OCI-LY1 (cell line): ENCODE measurements at regions not wholly inside any gene's neighbourhood (a gene's known extent, or its start where the extent isn't known, plus 50 kb on each side); places are given as distances from the start of the nearest gene placed in this dataset.

Experiments
- H2AFZ ChIP-seq: fragments of 200-600 bp; sonication (generic), shearing (Covaris generic); 2 replicates; pipeline ENCODE4 v1.6.0; 2014; ENCODE audit warnings: antibody characterized with exemption, mild to moderate bottlenecking, low read length
- H3F3A ChIP-seq: fragments of 200-600 bp; sonication (generic), shearing (Covaris generic); 2 replicates; pipeline ENCODE4 v1.6.0; 2014; ENCODE audit warnings: mild to moderate bottlenecking, antibody characterized with exemption, low read length, moderate library complexity; ENCODE audit not compliant: insufficient read depth
- H3K27ac ChIP-seq: fragments of 200-600 bp; sonication (generic); 2 replicates; pipeline ENCODE4 v1.5.1; 2014; ENCODE audit warnings: low read length, mixed run types, mild to moderate bottlenecking, low read depth; ENCODE audit not compliant: poor library complexity, severe bottlenecking
- H3K27me3 ChIP-seq: fragments of 200-600 bp; sonication (generic); 2 replicates; pipeline ENCODE4 v1.6.0; 2014; ENCODE audit warnings: antibody characterized with exemption, mild to moderate bottlenecking, low read length, moderate library complexity; ENCODE audit not compliant: insufficient read depth
- H3K36me3 ChIP-seq: fragments of 200-600 bp; sonication (generic); 2 replicates; pipeline ENCODE4 v1.6.1; 2014; ENCODE audit warnings: mild to moderate bottlenecking, antibody characterized with exemption, low read length, moderate library complexity, mixed read lengths; ENCODE audit not compliant: insufficient read depth
- H3K4me1 ChIP-seq: fragments of 200-600 bp; sonication (generic); 2 replicates; pipeline ENCODE4 v1.5.1; 2014; ENCODE audit warnings: mild to moderate bottlenecking, low read length, moderate library complexity; ENCODE audit not compliant: insufficient read depth, severe bottlenecking
- H3K4me2 ChIP-seq: fragments of 200-600 bp; sonication (generic), shearing (Covaris generic); 2 replicates; pipeline ENCODE4 v1.6.1; 2014; ENCODE audit warnings: low read length
- H3K4me3 ChIP-seq: fragments of 200-600 bp; sonication (generic); 2 replicates; pipeline ENCODE4 v1.5.1; 2014; ENCODE audit warnings: low read length, low read depth, mild to moderate bottlenecking, mixed read lengths; ENCODE audit not compliant: poor library complexity, severe bottlenecking
- H3K79me2 ChIP-seq: fragments of 200-600 bp; shearing (Covaris generic); 2 replicates; pipeline ENCODE4 v1.6.1; 2016; ENCODE audit warnings: mixed run types, low read length, mixed read lengths; ENCODE audit not compliant: insufficient read depth
- H3K9ac ChIP-seq: fragments of 200-600 bp; sonication (generic), shearing (Covaris generic); 2 replicates; pipeline ENCODE4 v1.6.1; 2014; ENCODE audit warnings: mild to moderate bottlenecking, low read length, mixed read lengths
- H3K9me2 ChIP-seq: fragments of 200-600 bp; sonication (generic), shearing (Covaris generic); 2 replicates; pipeline ENCODE4 v1.6.1; 2014; ENCODE audit warnings: low read depth, mild to moderate bottlenecking, low read length, mixed read lengths
- H3K9me3 ChIP-seq: fragments of 200-600 bp; shearing (Covaris generic); 2 replicates; pipeline ENCODE4 v1.6.1; 2014; ENCODE audit warnings: low read length, mixed read lengths
- H4K20me1 ChIP-seq: fragments of 200-600 bp; sonication (generic), shearing (Covaris generic); 2 replicates; pipeline ENCODE4 v1.6.0; 2016; ENCODE audit warnings: mild to moderate bottlenecking, low read length; ENCODE audit not compliant: insufficient read depth
- CTCF ChIP-seq: fragments of 200-600 bp; sonication (generic), shearing (Covaris generic); IDR thresholded peaks from 2 replicates; pipeline ENCODE4 v1.5.1; 2017; ENCODE audit warnings: mild to moderate bottlenecking, antibody characterized with exemption, low read length, moderate library complexity, mixed read lengths
- EZH2 ChIP-seq: fragments of 200-600 bp; sonication (generic), shearing (Covaris generic); IDR thresholded peaks from 2 replicates; pipeline ENCODE4 v1.8.0; 2017; ENCODE audit warnings: borderline replicate concordance, mixed run types, mild to moderate bottlenecking, antibody characterized with exemption, low read length, moderate library complexity, mixed read lengths

GRCh38 chrX:40152741-40153344 is 55.1 kb upstream of the BCOR start:
- Histone ChIP-seq H3K27ac (peak overlapping the region; percentile 88), H3K4me2 (peak overlapping the region; percentile 82), H4K20me1 (no peaks in the 10 kb centered on the region), H3K4me3 (peak overlapping the region; percentile 63), H3F3A (no peaks in the 10 kb centered on the region), H3K9me3 (no peaks in the 10 kb centered on the region), H3K36me3 (no peaks in the 10 kb centered on the region), H3K4me1 (peaks cover 60% of the 10 kb centered on the region), H3K9me2 (no peaks in the 10 kb centered on the region), H3K9ac (peak overlapping the region; percentile 79), H2AFZ (no peak overlapping the region), H3K79me2 (no peaks in the 10 kb centered on the region), H3K27me3 (no peaks in the 10 kb centered on the region)
- TF ChIP-seq CTCF (no peak), EZH2 (no peak)

GRCh38 chrX:40152173-40152711 is 54.5 kb upstream of the BCOR start:
- Histone ChIP-seq H3K4me2 (peak overlapping the region; percentile 82), H3K9me3 (no peaks in the 10 kb centered on the region), H2AFZ (no peak overlapping the region), H4K20me1 (no peaks in the 10 kb centered on the region), H3F3A (no peaks in the 10 kb centered on the region), H3K4me3 (peak overlapping the region; percentile 63), H3K27ac (peak overlapping the region; percentile 88), H3K79me2 (no peaks in the 10 kb centered on the region), H3K9me2 (no peaks in the 10 kb centered on the region), H3K27me3 (no peaks in the 10 kb centered on the region), H3K9ac (peak overlapping the region; percentile 79), H3K36me3 (no peaks in the 10 kb centered on the region), H3K4me1 (peaks cover 60% of the 10 kb centered on the region)
- TF ChIP-seq EZH2 (no peak), CTCF (no peak)

GRCh38 chrX:40151211-40152172 is 53.7 kb upstream of the BCOR start:
- H3K27ac ChIP-seq, result peak overlapping the region; percentile 88
- no peak overlapping the region for H3K4me3 ChIP-seq
- peaks cover 60% of the 10 kb centered on the region for H3K4me1 ChIP-seq
- H3K79me2 ChIP-seq, result no peaks in the 10 kb centered on the region
- no peaks in the 10 kb centered on the region for H3K36me3 ChIP-seq
- H3K9me3 ChIP-seq, result no peaks in the 10 kb centered on the region
- H3K27me3 ChIP-seq, result no peaks in the 10 kb centered on the region
- no peaks in the 10 kb centered on the region for H4K20me1 ChIP-seq
- TF ChIP-seq CTCF (no peak), EZH2 (no peak)
- H3K9ac ChIP-seq, result no peak overlapping the region
- no peaks in the 10 kb centered on the region for H3K9me2 ChIP-seq
- no peak overlapping the region; the same call in 1 of the 2 replicates for H3K4me2 ChIP-seq
- H2AFZ ChIP-seq, result no peak overlapping the region
- no peaks in the 10 kb centered on the region for H3F3A ChIP-seq
